GM18520 (cell line): ENCODE measurements at regions not wholly inside any gene's neighbourhood (a gene's known extent, or its start where the extent isn't known, plus 50 kb on each side); places are given as distances from the start of the nearest gene placed in this dataset.
"Not testable (repeated sequence)": the region's sequence is repeated elsewhere in the genome, so short reads cannot be mapped to it uniquely, and the experiment has no call there.

Source experiments
- ATAC-seq: cut with Tn5 transposase; IDR thresholded peaks from one replicate; pipeline ENCODE4 v1.9.1; 2021; ENCODE audit not compliant: unreplicated experiment

GRCh38 chr1:168490306-168490705 lies 53.5 kb downstream of the XCL2 start:
- no peak for ATAC-seq

GRCh38 chr1:168488138-168488537 lies 55.7 kb downstream of the XCL2 start:
- no peak for ATAC-seq

- not testable (repeated sequence) for ATAC-seq
These were observed 57.0 kb downstream of the XCL2 start for GRCh38 chr1:168486820-168487219.

- ATAC-seq: no peak
These were observed 58.7 kb downstream of the XCL2 start for GRCh38 chr1:168485048-168485447.

- ATAC-seq: no peak
These were observed 59.7 kb downstream of the XCL2 start for GRCh38 chr1:168484083-168484482.

GRCh38 chr1:168483539-168483938 lies 60.3 kb downstream of the XCL2 start:
- no peak for ATAC-seq

- no peak for ATAC-seq
These were observed 61.7 kb downstream of the XCL2 start for GRCh38 chr1:168482106-168482505.

GRCh38 chr1:168481586-168481985 lies 62.2 kb downstream of the XCL2 start:
- no peak for ATAC-seq

- ATAC-seq: no peak
These were observed 62.8 kb downstream of the XCL2 start for GRCh38 chr1:168480997-168481396.

- ATAC-seq: no peak
These were observed 66.0 kb downstream of the XCL2 start for GRCh38 chr1:168477792-168478191.

- no peak for ATAC-seq
These were observed 67.0 kb downstream of the XCL2 start for GRCh38 chr1:168476588-168477385.

GRCh38 chr1:168474322-168474721 lies 69.5 kb downstream of the XCL2 start:
- no peak for ATAC-seq

- no peak for ATAC-seq
These were observed 70.7 kb downstream of the XCL2 start for GRCh38 chr1:168473126-168473525.

GRCh38 chr1:168472223-168472622 lies 71.6 kb downstream of the XCL2 start:
- no peak for ATAC-seq

GRCh38 chr1:168470901-168471431 lies 72.8 kb downstream of the XCL2 start:
- ATAC-seq: no peak

GRCh38 chr1:168469690-168470089 lies 74.1 kb downstream of the XCL2 start:
- no peak for ATAC-seq

GRCh38 chr1:168468822-168469221 lies 75.0 kb downstream of the XCL2 start:
- no peak for ATAC-seq

- ATAC-seq: no peak
These were observed 75.6 kb downstream of the XCL2 start for GRCh38 chr1:168468042-168468809.

GRCh38 chr1:168467452-168467851 lies 76.3 kb downstream of the XCL2 start:
- no peak for ATAC-seq

GRCh38 chr1:168466714-168467131 lies 77.1 kb downstream of the XCL2 start:
- no peak for ATAC-seq

GRCh38 chr1:168466092-168466713 lies 77.6 kb downstream of the XCL2 start:
- ATAC-seq: no peak

GRCh38 chr1:168461108-168461507 lies 82.7 kb downstream of the XCL2 start:
- not testable (repeated sequence) for ATAC-seq
